AG09319 (cell line): ENCODE measurements at regions not wholly inside any gene's neighbourhood (a gene's known extent, or its start where the extent isn't known, plus 50 kb on each side); places are given as distances from the start of the nearest gene placed in this dataset.
"Not testable (repeated sequence)": the region's sequence is repeated elsewhere in the genome, so short reads cannot be mapped to it uniquely, and the experiment has no call there.

Experiments used
- DNase-seq: peaks from one replicate; pipeline ENCODE4 v3.0.0-alpha.2; 2010; ENCODE audit warnings: low read depth; ENCODE audit errors: extremely low read depth
- CTCF ChIP-seq: IDR thresholded peaks from 2 replicates; pipeline ENCODE4 v1.5.1; 2011; ENCODE audit warnings: low read depth, mild to moderate bottlenecking, inconsistent platforms, low read length, moderate library complexity

- DNase-seq: no peak
- no peak for TF ChIP-seq CTCF
These were observed 70.9 kb upstream of the NBPF4 start for GRCh38 chr1:108314815-108315214.

- no peak for DNase-seq
- TF ChIP-seq CTCF: peak; percentile 24
These were observed 72.7 kb upstream of the NBPF4 start for GRCh38 chr1:108316545-108316944.

DNA sequence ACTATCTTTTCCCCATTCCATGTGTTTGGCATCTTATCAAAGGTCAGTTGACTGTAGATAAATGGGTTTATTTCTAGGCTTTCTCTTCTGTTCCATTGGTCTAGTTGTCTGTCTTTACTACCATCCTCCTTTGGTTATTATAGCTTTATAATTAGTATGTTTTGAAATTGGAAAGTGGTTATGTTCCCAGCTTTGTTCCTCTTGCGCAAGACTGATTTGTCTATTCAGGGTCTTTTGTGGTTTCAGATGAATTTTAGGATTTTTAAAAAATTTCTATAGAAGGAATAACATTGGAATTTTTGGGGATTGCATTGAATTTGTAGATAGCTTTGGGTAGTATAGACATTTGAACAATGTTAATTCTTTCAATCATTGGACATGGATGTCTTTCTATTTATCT is 77.0 kb upstream of the NBPF4 start:
- DNase-seq: no peak
- no peak for TF ChIP-seq CTCF

DNA sequence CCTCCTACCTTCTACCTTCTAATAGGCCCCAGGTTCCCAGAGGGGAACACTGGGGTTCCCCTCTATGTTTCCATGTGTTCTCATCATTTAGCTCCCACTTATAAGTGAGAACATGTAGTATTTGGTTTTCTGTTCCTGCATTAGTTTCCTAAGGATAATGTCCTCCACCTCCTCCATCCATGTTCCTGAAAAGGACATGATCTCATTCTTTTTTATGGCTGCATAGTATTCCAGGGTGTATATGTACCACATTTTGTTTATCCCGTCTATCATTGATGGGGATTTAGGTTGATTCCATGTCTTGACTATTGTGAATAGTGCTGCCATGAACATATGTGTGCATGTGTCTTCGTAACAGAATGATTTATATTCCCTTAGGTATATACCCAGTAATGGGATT is 81.5 kb upstream of the NBPF4 start:
- DNase-seq: not testable (repeated sequence)

DNA sequence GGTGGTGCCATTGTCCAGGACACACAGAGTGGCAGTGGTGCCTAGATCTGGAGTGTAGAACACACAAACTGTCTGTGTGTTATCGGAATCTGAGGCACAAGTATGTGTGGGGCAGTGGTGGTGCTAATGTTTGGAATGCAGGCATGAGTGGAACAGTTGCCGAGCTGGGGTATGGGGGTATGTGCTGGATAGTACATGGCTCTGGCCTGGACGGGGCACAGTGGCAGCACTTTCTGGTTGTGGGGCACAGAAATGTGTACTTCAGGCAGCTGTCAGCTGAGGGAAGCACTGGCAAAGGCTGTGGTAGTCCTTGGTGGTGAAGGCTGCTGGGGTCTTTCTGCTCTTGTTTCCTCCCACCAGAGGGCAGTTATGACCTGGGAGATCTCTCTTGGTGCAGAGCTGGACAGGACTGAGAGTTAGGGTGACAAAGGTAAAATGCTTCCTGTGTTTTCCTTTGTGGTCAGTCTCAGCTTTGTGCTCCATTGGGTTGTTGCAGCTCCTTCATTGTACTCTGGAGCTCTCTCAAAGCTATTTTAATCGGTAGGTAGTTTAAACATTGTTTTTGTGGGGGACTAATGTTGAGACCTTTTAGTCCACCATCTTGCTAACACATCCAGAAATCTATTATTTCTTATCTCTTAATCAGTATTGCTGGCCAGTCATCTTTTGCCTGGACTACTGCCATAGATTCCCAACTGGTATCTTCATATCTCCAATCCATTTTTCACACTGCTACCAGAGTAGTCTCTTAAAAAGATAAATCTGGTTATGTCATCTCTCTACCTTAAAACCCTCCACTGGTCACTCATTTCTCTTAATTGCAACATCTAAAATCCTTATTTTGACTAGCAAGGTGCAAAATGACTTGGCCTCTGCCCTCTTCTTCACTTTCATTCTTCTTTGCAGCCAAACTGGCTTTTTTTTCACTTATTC is 83.9 kb upstream of the NBPF4 start:
- TF ChIP-seq CTCF: no peak
- no peak for DNase-seq

GRCh38 chr1:108345776-108346531 is 102.1 kb upstream of the NBPF4 start:
- no peak for DNase-seq
- no peak for TF ChIP-seq CTCF

DNA sequence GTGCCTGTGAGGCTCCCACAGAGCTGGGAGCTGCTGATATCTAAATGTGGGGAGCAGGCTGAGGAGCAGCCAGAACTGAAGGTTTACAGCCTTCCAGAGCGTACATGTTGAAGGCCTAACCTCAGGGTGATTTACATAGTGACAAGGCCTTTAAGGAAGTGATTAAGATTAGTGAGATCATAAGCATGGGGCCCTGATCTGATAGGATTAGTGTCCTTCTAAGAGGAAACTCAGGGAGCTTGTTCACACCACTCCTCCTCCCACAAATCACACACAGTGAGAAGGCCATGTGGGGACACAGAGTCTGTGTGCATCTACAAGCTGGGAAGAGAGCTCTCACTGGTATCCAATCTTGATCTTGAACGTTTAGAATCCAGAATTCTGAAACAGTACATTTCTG is 92.3 kb upstream of the NBPF6 start:
- no peak for TF ChIP-seq CTCF
- DNase-seq: no peak

DNA sequence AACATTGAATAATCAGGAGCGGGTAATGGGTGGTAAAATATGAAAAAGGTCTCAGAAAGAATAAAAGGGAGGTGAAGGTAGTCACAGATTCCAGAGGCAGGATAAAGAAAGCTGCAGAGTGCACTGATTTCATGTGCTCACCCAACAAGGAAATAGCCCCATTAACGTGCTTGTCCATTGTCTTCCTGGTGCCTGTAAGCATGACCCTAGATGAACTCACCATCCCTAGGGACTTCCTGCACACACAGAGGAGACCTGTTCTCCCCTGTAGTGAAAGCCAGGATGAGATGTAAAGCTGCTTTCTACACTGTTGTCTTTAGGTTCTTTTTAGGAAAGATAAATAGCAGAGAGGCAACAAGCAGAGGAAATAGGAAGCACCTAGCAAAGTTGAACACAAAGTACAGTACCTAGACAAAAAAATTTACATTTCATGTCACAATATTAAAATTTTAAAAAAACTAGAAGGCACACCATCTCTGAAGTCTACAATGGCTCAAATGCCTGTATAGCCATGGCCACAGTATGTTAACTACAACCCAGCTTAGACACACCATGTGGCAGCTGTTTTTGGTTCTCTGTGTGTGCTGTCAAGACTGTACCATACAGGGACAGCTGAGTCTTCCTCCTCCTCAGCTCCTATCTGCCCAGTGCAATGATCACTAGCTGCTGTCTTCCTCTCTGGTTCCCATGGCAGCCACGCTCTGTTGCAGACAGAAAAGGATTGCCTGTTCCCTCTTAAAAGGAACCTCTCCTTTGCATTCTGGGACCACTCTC is 69.9 kb upstream of the NBPF6 start:
- not testable (repeated sequence) for DNase-seq
